WTC11 (cell line): ENCODE measurements at regions not wholly inside any gene's neighbourhood (a gene's known extent, or its start where the extent isn't known, plus 50 kb on each side); places are given as distances from the start of the nearest gene placed in this dataset.

ENCODE experiments used
- ATAC-seq: fragments of 200-7000 bp; cut with Tn5 transposase; 2 replicates; pipeline ENCODE4 v1.10.0; 2021; ENCODE audit warnings: mild to moderate bottlenecking, moderate library complexity
- CTCF ChIA-PET: fragments of 300-600 bp; sonication (Branson Sonifier 250); formaldehyde crosslinking; loops from one replicate; lab custom pipeline; 2021; ENCODE audit warnings: antibody characterized with exemption; lab: Charles Lee
- POLR2A ChIA-PET: fragments of 350-600 bp; sonication (Branson Sonifier 250); formaldehyde crosslinking; loops from one replicate; lab custom pipeline; 2021; ENCODE audit warnings: antibody characterized with exemption; lab: Charles Lee
- DNase-seq: peaks from one replicate; pipeline ENCODE4 v3.0.0; 2021; ENCODE audit warnings: low spot score
- H3K27ac Mint-ChIP-seq: 2 replicates; pipeline ENCODE4 v1.8.0; 2021; ENCODE audit warnings: mixed read lengths
- H3K27me3 Mint-ChIP-seq: 2 replicates; pipeline ENCODE4 v1.8.0; 2021; ENCODE audit warnings: low read depth, mild to moderate bottlenecking, moderate library complexity, mixed read lengths
- H3K36me3 Mint-ChIP-seq: 2 replicates; pipeline ENCODE4 v1.8.0; 2021; ENCODE audit warnings: mixed read lengths
- H3K4me1 Mint-ChIP-seq: 2 replicates; pipeline ENCODE4 v1.8.0; 2022; ENCODE audit warnings: mixed read lengths
- H3K4me3 Mint-ChIP-seq: 2 replicates; pipeline ENCODE4 v1.8.0; 2021; ENCODE audit warnings: mild to moderate bottlenecking, moderate library complexity, mixed read lengths
- H3K9me3 Mint-ChIP-seq: 2 replicates; pipeline ENCODE4 v1.8.0; 2021; ENCODE audit warnings: mixed read lengths
- ETV6 ChIP-seq: sonication (generic); formaldehyde crosslinking; IDR thresholded peaks from 2 replicates; pipeline ENCODE4 v1.8.1; 2022; ENCODE audit warnings: mild to moderate bottlenecking, missing genetic modification reagents
- FOXJ3 ChIP-seq: sonication (generic); formaldehyde crosslinking; IDR thresholded peaks from 2 replicates; pipeline ENCODE4 v1.9.0; 2021; ENCODE audit warnings: missing genetic modification reagents, mild to moderate bottlenecking, borderline replicate concordance
- FOXK1 ChIP-seq: sonication (generic); formaldehyde crosslinking; IDR thresholded peaks from 2 replicates; pipeline ENCODE4 v1.8.0; 2022; ENCODE audit warnings: mild to moderate bottlenecking, moderate library complexity, missing genetic modification reagents
- FOXP1 ChIP-seq: sonication (generic); formaldehyde crosslinking; IDR thresholded peaks from 2 replicates; pipeline ENCODE4 v1.8.0; 2022; ENCODE audit warnings: missing genetic modification reagents, mild to moderate bottlenecking, moderate library complexity, borderline replicate concordance
- GRHL2 ChIP-seq: fragments of 250-450 bp; sonication (Bioruptor Pico); IDR thresholded peaks from 2 replicates; pipeline ENCODE4 v1.8.0; 2022; ENCODE audit warnings: mild to moderate bottlenecking, moderate library complexity; ENCODE audit not compliant: insufficient replicate concordance, severe bottlenecking
- GTF2I ChIP-seq: fragments of 250-450 bp; sonication (Bioruptor Pico); conservative IDR thresholded peaks from 2 replicates; pipeline ENCODE4 v1.4.0; 2021; ENCODE audit warnings: mild to moderate bottlenecking
- JAZF1 ChIP-seq: fragments of 250-450 bp; sonication (Bioruptor Pico); IDR thresholded peaks from 2 replicates; pipeline ENCODE4 v1.9.0; 2021; ENCODE audit warnings: moderate library complexity, mild to moderate bottlenecking, inconsistent platforms
- NFE2L1 ChIP-seq: sonication (generic); formaldehyde crosslinking; IDR thresholded peaks from 2 replicates; pipeline ENCODE4 v1.8.1; 2023; ENCODE audit warnings: missing genetic modification reagents
- PREB ChIP-seq: sonication (generic); formaldehyde crosslinking; IDR thresholded peaks from 2 replicates; pipeline ENCODE4 v1.8.1; 2022; ENCODE audit warnings: mild to moderate bottlenecking, missing genetic modification reagents, moderate library complexity, borderline replicate concordance
- RORB ChIP-seq: fragments of 250-450 bp; sonication (Bioruptor Pico); IDR thresholded peaks from 2 replicates; pipeline ENCODE4 v1.9.0; 2021; ENCODE audit warnings: mild to moderate bottlenecking
- SP1 ChIP-seq: sonication (generic); formaldehyde crosslinking; conservative IDR thresholded peaks from 2 replicates; pipeline ENCODE4 v1.8.1; 2022; ENCODE audit warnings: missing genetic modification reagents
- STAT6 ChIP-seq: sonication (generic); formaldehyde crosslinking; conservative IDR thresholded peaks from 2 replicates; pipeline ENCODE4 v1.8.1; 2023; ENCODE audit warnings: mild to moderate bottlenecking, low read depth, missing genetic modification reagents, moderate library complexity
- TEAD4 ChIP-seq: sonication (generic); formaldehyde crosslinking; IDR thresholded peaks from 2 replicates; pipeline ENCODE4 v1.8.0; 2022; ENCODE audit warnings: mild to moderate bottlenecking, missing genetic modification reagents
- TP53 ChIP-seq: sonication (generic); formaldehyde crosslinking; IDR thresholded peaks from 2 replicates; pipeline ENCODE4 v1.8.1; 2023; ENCODE audit warnings: mild to moderate bottlenecking, missing genetic modification reagents
- ZNF138 ChIP-seq: sonication (generic); formaldehyde crosslinking; conservative IDR thresholded peaks from 2 replicates; pipeline ENCODE4 v1.8.1; 2022; ENCODE audit warnings: mild to moderate bottlenecking, moderate library complexity, missing genetic modification reagents
- ZNF263 ChIP-seq: sonication (generic); formaldehyde crosslinking; IDR thresholded peaks from 2 replicates; pipeline ENCODE4 v1.8.1; 2022; ENCODE audit warnings: low read depth, mild to moderate bottlenecking, moderate library complexity, missing genetic modification reagents
- ZNF317 ChIP-seq: sonication (generic); formaldehyde crosslinking; IDR thresholded peaks from 2 replicates; pipeline ENCODE4 v1.8.1; 2023; ENCODE audit warnings: low read depth, mild to moderate bottlenecking, moderate library complexity, missing genetic modification reagents, borderline replicate concordance
- ZNF416 ChIP-seq: fragments of 250-450 bp; sonication (Bioruptor Pico); IDR thresholded peaks from 2 replicates; pipeline ENCODE4 v1.9.0; 2021; ENCODE audit warnings: mild to moderate bottlenecking, inconsistent platforms
- TF ChIP-seq, protein P1 (sequence below): sonication (generic); formaldehyde crosslinking; IDR thresholded peaks from 2 replicates; pipeline ENCODE4 v1.8.1; 2022; ENCODE audit warnings: missing genetic modification reagents, borderline replicate concordance
- TF ChIP-seq, protein P2 (sequence below): fragments of 250-450 bp; sonication (Bioruptor Pico); IDR thresholded peaks from 2 replicates; pipeline ENCODE4 v1.8.0; 2021; ENCODE audit warnings: mild to moderate bottlenecking
- TF ChIP-seq, protein P3 (sequence below): sonication (generic); formaldehyde crosslinking; IDR thresholded peaks from 2 replicates; pipeline ENCODE4 v1.8.1; 2022; ENCODE audit warnings: low read depth, missing genetic modification reagents, borderline replicate concordance
- TF ChIP-seq, protein P4 (sequence below): sonication (generic); formaldehyde crosslinking; IDR thresholded peaks from 2 replicates; pipeline ENCODE4 v1.8.0; 2022; ENCODE audit warnings: mild to moderate bottlenecking, missing genetic modification reagents

DNA sequence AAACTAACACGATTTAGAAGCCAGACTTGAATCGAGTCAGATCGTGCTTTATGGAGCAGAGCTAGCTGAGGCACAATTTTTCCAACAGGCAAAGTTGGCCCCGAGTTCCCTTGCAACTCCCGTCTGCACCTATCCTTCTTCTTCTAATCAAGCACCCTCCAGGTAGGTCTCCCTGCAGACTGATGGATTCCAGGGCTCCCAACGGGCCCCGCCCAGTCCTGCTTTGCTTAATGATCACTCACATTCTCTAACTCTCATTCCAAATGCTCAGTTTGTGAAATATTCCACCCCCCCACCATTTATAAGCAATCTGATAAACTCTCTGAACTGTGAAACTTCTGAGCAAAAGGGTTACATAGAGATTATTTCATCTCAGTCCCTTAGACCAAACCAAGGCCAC, 119.6 kb downstream of the SLC30A10 start:
- TF ChIP-seq FOXK1 (CRISPR knock-in tag) (no peak), ZNF138 (CRISPR knock-in tag) (no peak), ZNF416 (CRISPR knock-in tag) (no peak), STAT6 (CRISPR knock-in tag) (no peak), RORB (CRISPR knock-in tag) (no peak), ZNF263 (no peak)
- TF ChIP-seq, protein P1, sequence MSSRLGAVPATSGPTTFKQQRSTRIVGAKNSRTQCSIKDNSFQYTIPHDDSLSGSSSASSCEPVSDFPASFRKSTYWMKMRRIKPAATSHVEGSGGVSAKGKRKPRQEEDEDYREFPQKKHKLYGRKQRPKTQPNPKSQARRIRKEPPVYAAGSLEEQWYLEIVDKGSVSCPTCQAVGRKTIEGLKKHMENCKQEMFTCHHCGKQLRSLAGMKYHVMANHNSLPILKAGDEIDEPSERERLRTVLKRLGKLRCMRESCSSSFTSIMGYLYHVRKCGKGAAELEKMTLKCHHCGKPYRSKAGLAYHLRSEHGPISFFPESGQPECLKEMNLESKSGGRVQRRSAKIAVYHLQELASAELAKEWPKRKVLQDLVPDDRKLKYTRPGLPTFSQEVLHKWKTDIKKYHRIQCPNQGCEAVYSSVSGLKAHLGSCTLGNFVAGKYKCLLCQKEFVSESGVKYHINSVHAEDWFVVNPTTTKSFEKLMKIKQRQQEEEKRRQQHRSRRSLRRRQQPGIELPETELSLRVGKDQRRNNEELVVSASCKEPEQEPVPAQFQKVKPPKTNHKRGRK (CRISPR knock-in tag): no peak
- TF ChIP-seq, protein P2, sequence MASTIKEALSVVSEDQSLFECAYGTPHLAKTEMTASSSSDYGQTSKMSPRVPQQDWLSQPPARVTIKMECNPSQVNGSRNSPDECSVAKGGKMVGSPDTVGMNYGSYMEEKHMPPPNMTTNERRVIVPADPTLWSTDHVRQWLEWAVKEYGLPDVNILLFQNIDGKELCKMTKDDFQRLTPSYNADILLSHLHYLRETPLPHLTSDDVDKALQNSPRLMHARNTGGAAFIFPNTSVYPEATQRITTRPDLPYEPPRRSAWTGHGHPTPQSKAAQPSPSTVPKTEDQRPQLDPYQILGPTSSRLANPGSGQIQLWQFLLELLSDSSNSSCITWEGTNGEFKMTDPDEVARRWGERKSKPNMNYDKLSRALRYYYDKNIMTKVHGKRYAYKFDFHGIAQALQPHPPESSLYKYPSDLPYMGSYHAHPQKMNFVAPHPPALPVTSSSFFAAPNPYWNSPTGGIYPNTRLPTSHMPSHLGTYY (CRISPR knock-in tag): no peak
- TF ChIP-seq, protein P3, sequence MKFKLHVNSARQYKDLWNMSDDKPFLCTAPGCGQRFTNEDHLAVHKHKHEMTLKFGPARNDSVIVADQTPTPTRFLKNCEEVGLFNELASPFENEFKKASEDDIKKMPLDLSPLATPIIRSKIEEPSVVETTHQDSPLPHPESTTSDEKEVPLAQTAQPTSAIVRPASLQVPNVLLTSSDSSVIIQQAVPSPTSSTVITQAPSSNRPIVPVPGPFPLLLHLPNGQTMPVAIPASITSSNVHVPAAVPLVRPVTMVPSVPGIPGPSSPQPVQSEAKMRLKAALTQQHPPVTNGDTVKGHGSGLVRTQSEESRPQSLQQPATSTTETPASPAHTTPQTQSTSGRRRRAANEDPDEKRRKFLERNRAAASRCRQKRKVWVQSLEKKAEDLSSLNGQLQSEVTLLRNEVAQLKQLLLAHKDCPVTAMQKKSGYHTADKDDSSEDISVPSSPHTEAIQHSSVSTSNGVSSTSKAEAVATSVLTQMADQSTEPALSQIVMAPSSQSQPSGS (CRISPR knock-in tag): no peak
- TF ChIP-seq, protein P4, sequence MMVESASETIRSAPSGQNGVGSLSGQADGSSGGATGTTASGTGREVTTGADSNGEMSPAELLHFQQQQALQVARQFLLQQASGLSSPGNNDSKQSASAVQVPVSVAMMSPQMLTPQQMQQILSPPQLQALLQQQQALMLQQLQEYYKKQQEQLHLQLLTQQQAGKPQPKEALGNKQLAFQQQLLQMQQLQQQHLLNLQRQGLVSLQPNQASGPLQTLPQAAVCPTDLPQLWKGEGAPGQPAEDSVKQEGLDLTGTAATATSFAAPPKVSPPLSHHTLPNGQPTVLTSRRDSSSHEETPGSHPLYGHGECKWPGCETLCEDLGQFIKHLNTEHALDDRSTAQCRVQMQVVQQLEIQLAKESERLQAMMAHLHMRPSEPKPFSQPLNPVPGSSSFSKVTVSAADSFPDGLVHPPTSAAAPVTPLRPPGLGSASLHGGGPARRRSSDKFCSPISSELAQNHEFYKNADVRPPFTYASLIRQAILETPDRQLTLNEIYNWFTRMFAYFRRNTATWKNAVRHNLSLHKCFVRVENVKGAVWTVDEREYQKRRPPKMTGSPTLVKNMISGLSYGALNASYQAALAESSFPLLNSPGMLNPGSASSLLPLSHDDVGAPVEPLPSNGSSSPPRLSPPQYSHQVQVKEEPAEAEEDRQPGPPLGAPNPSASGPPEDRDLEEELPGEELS (CRISPR knock-in tag): no peak
- TF ChIP-seq, all 79 proteins: peak for 0
- Mint-ChIP-seq H3K27ac (no peak overlapping the region), H3K4me1 (no peaks in the 10 kb centered on the region), H3K27me3 (no peaks in the 10 kb centered on the region), H3K36me3 (no peaks in the 10 kb centered on the region), H3K4me3 (no peak overlapping the region), H3K9me3 (no peaks in the 10 kb centered on the region)
- ATAC-seq: no peak
- ChIA-PET POLR2A (no interaction called here), CTCF (interaction anchor here (0.6 kb wide), 1 partner anchor 352 kb away, joined by 3 read pairs; no protein-coding TSS in a partner anchor)
- DNase-seq: no peak

GRCh38 chr1:219806642-219807041, 121.7 kb downstream of the SLC30A10 start:
- H3K4me1 Mint-ChIP-seq: no peaks in the 10 kb centered on the region
- no peaks in the 10 kb centered on the region for H3K27me3 Mint-ChIP-seq
- no peak overlapping the region for H3K27ac Mint-ChIP-seq
- no peak for ATAC-seq
- no peaks in the 10 kb centered on the region for H3K36me3 Mint-ChIP-seq
- H3K4me3 Mint-ChIP-seq: no peak overlapping the region
- TF ChIP-seq JAZF1 (CRISPR knock-in tag) (no peak), ETV6 (CRISPR knock-in tag) (no peak), TP53 (CRISPR knock-in tag) (no peak), TEAD4 (CRISPR knock-in tag) (no peak), GTF2I (CRISPR knock-in tag) (no peak), NFE2L1 (CRISPR knock-in tag) (no peak), FOXJ3 (CRISPR knock-in tag) (no peak), ZNF138 (CRISPR knock-in tag) (no peak), GRHL2 (CRISPR knock-in tag) (no peak), FOXP1 (CRISPR knock-in tag) (no peak), ZNF317 (CRISPR knock-in tag) (no peak), PREB (CRISPR knock-in tag) (no peak), SP1 (CRISPR knock-in tag) (no peak)
- TF ChIP-seq, protein P1 (CRISPR knock-in tag): no peak
- H3K9me3 Mint-ChIP-seq: peaks cover 8% of the 10 kb centered on the region
- ChIA-PET POLR2A (no interaction called here), CTCF (no interaction called here)
- DNase-seq: no peak
